GM12891 (cell line): ENCODE measurements at regions not wholly inside any gene's neighbourhood (a gene's known extent, or its start where the extent isn't known, plus 50 kb on each side); places are given as distances from the start of the nearest gene placed in this dataset.

ENCODE experiments used
- DNase-seq: peaks from one replicate; pipeline ENCODE4 v3.0.0; 2011; ENCODE audit warnings: low spot score; ENCODE audit not compliant: insufficient read length
- FAIRE-seq: peaks from 2 replicates; lab custom pipeline; 2011; peaks lifted over from hg19 to GRCh38; lab: Jason Lieb, UNC
- PAX5 ChIP-seq: IDR thresholded peaks from 2 replicates; pipeline ENCODE4 v1.6.1; 2011; ENCODE audit warnings: low read length, moderate library complexity, mild to moderate bottlenecking; ENCODE audit not compliant: insufficient read depth, severe bottlenecking
- POLR2A ChIP-seq: IDR thresholded peaks from 2 replicates; pipeline ENCODE4 v1.6.1; 2011; ENCODE audit warnings: low read depth, low read length, control low read depth
- POLR2AphosphoS5 ChIP-seq: IDR thresholded peaks from 2 replicates; pipeline ENCODE4 v1.6.1; 2011; ENCODE audit warnings: low read depth, low read length, control low read depth
- POU2F2 ChIP-seq: IDR thresholded peaks from 2 replicates; pipeline ENCODE4 v1.6.1; 2011; ENCODE audit warnings: low read depth, mild to moderate bottlenecking, control low read depth, low read length, moderate library complexity
- SPI1 ChIP-seq: IDR thresholded peaks from 2 replicates; pipeline ENCODE4 v1.6.1; 2011; ENCODE audit warnings: low read depth, low read length, control low read depth
- TAF1 ChIP-seq: IDR thresholded peaks from 2 replicates; pipeline ENCODE4 v1.6.1; 2011; ENCODE audit warnings: low read depth, low read length, control low read depth

- DNase-seq: no peak
- no peak for FAIRE-seq
- TF ChIP-seq POU2F2: no peak
- TF ChIP-seq POLR2A: no peak
- TF ChIP-seq TAF1: no peak
- no peak for TF ChIP-seq SPI1
- no peak for TF ChIP-seq PAX5
- no peak for TF ChIP-seq POLR2AphosphoS5
Observed at GRCh38 chr2:20531633-20532262, 84.9 kb downstream of the RHOB start.

- FAIRE-seq (no peak), DNase-seq (no peak)
- no peak for TF ChIP-seq TAF1
- TF ChIP-seq POU2F2: no peak
- TF ChIP-seq POLR2AphosphoS5: no peak
- no peak for TF ChIP-seq SPI1
- TF ChIP-seq PAX5: no peak
Observed at GRCh38 chr2:20532634-20533437, 86.0 kb downstream of the RHOB start.

GRCh38 chr2:20533993-20534622 lies 87.2 kb downstream of the RHOB start:
- TF ChIP-seq POU2F2 (no peak), POLR2AphosphoS5 (no peak), POLR2A (no peak), TAF1 (no peak)
- no peak for FAIRE-seq

GRCh38 chr2:20534913-20535801 lies 88.3 kb downstream of the RHOB start:
- FAIRE-seq (no peak), DNase-seq (no peak)
- no peak for TF ChIP-seq PAX5
- no peak for TF ChIP-seq TAF1
- TF ChIP-seq POU2F2: no peak
- no peak for TF ChIP-seq POLR2A

More at GRCh38 chr2:20533993-20534622, 87.2 kb downstream of the RHOB start:
- no peak for DNase-seq

- no peak for FAIRE-seq
- DNase-seq: no peak
Observed at GRCh38 chr2:20536619-20537422, 89.9 kb downstream of the RHOB start.

GRCh38 chr2:20537423-20538307 lies 90.8 kb downstream of the RHOB start:
- FAIRE-seq: no peak
- no peak for DNase-seq
- no peak for TF ChIP-seq POLR2AphosphoS5
- no peak for TF ChIP-seq SPI1
- no peak for TF ChIP-seq POLR2A
- no peak for TF ChIP-seq PAX5
- no peak for TF ChIP-seq TAF1
- TF ChIP-seq POU2F2: no peak

More at GRCh38 chr2:20536619-20537422, 89.9 kb downstream of the RHOB start:
- TF ChIP-seq POLR2AphosphoS5: no peak
- TF ChIP-seq TAF1: no peak

- FAIRE-seq: no peak
- TF ChIP-seq POLR2AphosphoS5: no peak
- TF ChIP-seq PAX5: no peak
- no peak for TF ChIP-seq POLR2A
- TF ChIP-seq SPI1: no peak
- TF ChIP-seq TAF1: no peak
- no peak for TF ChIP-seq POU2F2
- no peak for DNase-seq
Observed at GRCh38 chr2:20538308-20539132, 91.6 kb downstream of the RHOB start.
